ENCODE measurements at regions not wholly inside any gene's neighbourhood (a gene's known extent, or its start where the extent isn't known, plus 50 kb on each side); places are given as distances from the start of the nearest gene placed in this dataset.

GRCh38 chr14:37901978-37902377, 305.7 kb upstream of the SSTR1 start:
- DNase-seq: no peak

GRCh38 chr14:37903343-37904191, 304.1 kb upstream of the SSTR1 start:
- peak; percentile 6 for DNase-seq

- no peak for DNase-seq
Measured at GRCh38 chr14:37924622-37925021, 283.1 kb upstream of the SSTR1 start.

GRCh38 chr14:37932008-37932407, 275.7 kb upstream of the SSTR1 start:
- no peak for DNase-seq

GRCh38 chr14:37932481-37932880, 275.2 kb upstream of the SSTR1 start:
- no peak for DNase-seq

GRCh38 chr14:37936971-37937370, 270.7 kb upstream of the SSTR1 start:
- DNase-seq: no peak

GRCh38 chr14:37939442-37940028, 268.2 kb upstream of the SSTR1 start:
- no peak for DNase-seq

GRCh38 chr14:37945959-37946358, 261.7 kb upstream of the SSTR1 start:
- DNase-seq: no peak

- DNase-seq: no peak
Measured at GRCh38 chr14:37946819-37947218, 260.9 kb upstream of the SSTR1 start.

- no peak for DNase-seq
Measured at GRCh38 chr14:37948266-37948665, 259.4 kb upstream of the SSTR1 start.

GRCh38 chr14:37968664-37969240, 239.0 kb upstream of the SSTR1 start:
- no peak for DNase-seq

GRCh38 chr14:37969511-37969979, 238.2 kb upstream of the SSTR1 start:
- no peak for DNase-seq

GRCh38 chr14:37970696-37971095, 237.0 kb upstream of the SSTR1 start:
- no peak for DNase-seq

- no peak for DNase-seq
Measured at GRCh38 chr14:37972941-37973887, 234.5 kb upstream of the SSTR1 start.

- DNase-seq: no peak
Measured at GRCh38 chr14:37974421-37974820, 233.3 kb upstream of the SSTR1 start.

- no peak for DNase-seq
Measured at GRCh38 chr14:37977481-37977880, 230.2 kb upstream of the SSTR1 start.

- peak; percentile 69 for DNase-seq
Measured at GRCh38 chr14:37985826-37986470, 221.8 kb upstream of the SSTR1 start.

- DNase-seq: no peak
Measured at GRCh38 chr14:37988472-37988871, 219.2 kb upstream of the SSTR1 start.

GRCh38 chr14:37991027-37991426, 216.7 kb upstream of the SSTR1 start:
- no peak for DNase-seq

GRCh38 chr14:37992499-37992898, 215.2 kb upstream of the SSTR1 start:
- DNase-seq: no peak

GRCh38 chr14:37994846-37995372, 212.8 kb upstream of the SSTR1 start:
- DNase-seq: no peak

GRCh38 chr14:37997017-37997416, 210.7 kb upstream of the SSTR1 start:
- DNase-seq: no peak
